ENCODE measurements at regions not wholly inside any gene's neighbourhood (a gene's known extent, or its start where the extent isn't known, plus 50 kb on each side); places are given as distances from the start of the nearest gene placed in this dataset.

DNA sequence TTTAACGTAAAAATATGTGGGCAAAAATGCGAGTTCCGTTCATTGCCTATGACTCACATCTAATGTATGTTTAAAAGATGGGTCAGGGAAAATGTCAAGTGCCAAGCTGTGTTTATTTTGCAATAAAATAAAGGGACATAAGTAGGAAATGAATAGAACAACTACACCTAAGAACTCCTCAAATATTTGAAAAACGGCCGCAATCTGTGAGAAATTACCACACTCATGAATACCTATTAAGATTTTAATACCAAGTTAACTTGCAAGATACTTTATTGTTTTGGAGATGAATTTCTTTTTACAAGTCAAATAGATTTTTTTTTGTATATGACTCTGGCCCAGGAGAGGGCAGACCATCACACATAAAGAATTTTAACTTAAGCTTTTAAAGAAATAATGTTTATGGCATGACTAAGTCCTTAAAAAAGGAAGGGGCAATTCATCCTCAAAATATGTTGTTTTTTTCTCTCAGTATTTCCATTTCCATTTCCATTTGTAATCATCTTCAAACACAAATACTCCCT, 152.7 kb downstream of the SUCNR1 start:
- Histone ChIP-seq H3K27ac (no peak overlapping the region), H3K27me3 (no peaks in the 10 kb centered on the region), H3K36me3 (ENCODE audit: low read depth, missing control alignments) (no peaks in the 10 kb centered on the region), H3K4me1 (no peaks in the 10 kb centered on the region), H3K9me3 (no peaks in the 10 kb centered on the region), H3K4me3 (no peak overlapping the region)
- no peak for DNase-seq
- 89 to 93% methylated on average over 5 of the region's 5 CpGs for WGBS, 2 donors
- intact Hi-C loops (cut with DNase I; ENCODE audit: low total_unique reads) = no loop called here
- TF ChIP-seq, protein P1, sequence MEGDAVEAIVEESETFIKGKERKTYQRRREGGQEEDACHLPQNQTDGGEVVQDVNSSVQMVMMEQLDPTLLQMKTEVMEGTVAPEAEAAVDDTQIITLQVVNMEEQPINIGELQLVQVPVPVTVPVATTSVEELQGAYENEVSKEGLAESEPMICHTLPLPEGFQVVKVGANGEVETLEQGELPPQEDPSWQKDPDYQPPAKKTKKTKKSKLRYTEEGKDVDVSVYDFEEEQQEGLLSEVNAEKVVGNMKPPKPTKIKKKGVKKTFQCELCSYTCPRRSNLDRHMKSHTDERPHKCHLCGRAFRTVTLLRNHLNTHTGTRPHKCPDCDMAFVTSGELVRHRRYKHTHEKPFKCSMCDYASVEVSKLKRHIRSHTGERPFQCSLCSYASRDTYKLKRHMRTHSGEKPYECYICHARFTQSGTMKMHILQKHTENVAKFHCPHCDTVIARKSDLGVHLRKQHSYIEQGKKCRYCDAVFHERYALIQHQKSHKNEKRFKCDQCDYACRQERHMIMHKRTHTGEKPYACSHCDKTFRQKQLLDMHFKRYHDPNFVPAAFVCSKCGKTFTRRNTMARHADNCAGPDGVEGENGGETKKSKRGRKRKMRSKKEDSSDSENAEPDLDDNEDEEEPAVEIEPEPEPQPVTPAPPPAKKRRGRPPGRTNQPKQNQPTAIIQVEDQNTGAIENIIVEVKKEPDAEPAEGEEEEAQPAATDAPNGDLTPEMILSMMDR (IDR thresholded peaks at IDR 0.05) = no peak
- no peak for TF ChIP-seq POLR2A (IDR thresholded peaks at IDR 0.05)

DNA sequence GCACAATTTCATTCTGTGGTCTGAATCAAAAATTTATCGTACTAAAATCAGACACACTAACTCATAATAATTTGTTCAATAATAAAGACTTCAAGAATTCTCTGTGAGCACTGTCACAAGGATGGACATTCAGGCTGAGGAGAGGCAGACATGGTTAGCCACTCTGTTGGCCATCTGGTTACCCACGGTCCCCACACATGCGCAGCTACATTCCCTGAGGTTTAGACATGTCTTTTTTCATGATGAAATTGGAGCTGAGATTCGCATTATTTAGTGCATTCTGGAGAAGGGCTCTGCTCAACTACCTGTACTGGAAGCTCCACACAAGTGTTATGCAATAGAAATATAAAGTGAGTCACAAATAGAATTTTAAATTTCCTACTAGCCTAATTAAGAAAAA, 156.9 kb downstream of the SUCNR1 start:
- Histone ChIP-seq H3K4me3 (no peak overlapping the region), H3K9me3 (no peaks in the 10 kb centered on the region), H3K36me3 (ENCODE audit: low read depth, missing control alignments) (no peaks in the 10 kb centered on the region), H3K4me1 (no peaks in the 10 kb centered on the region), H3K27me3 (no peaks in the 10 kb centered on the region), H3K27ac (peak overlapping the region in 1 of 2 donors; percentile 7)
- DNase-seq = no peak
- TF ChIP-seq, protein P1 (IDR thresholded peaks at IDR 0.05) = no peak
- no peak for TF ChIP-seq POLR2A (IDR thresholded peaks at IDR 0.05)
- intact Hi-C loops (cut with DNase I; ENCODE audit: low total_unique reads) = no loop called here
- 82 to 93% methylated on average over 4 of the region's 4 CpGs for WGBS, 2 donors

DNA sequence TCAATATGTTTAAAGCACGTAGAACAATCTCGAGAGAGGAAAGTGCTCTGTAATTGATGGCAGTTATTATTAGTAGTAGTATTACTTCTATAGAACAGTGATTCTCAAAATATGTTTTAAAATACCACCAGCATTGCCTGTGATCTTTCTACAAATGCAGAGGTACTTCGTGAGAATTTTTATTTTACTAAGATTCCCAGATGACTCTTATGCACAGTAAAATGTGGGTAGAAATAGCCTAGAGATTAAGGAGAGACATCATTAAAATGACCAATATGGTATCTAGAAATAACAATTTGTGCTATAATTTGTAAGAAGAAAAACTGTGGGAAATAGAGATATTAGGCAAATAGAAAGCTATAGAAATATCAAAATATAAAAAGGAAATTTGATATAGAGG, 157.9 kb downstream of the SUCNR1 start:
- 86% methylated on average over 3 of the region's 3 CpGs for WGBS, 2 donors

DNA sequence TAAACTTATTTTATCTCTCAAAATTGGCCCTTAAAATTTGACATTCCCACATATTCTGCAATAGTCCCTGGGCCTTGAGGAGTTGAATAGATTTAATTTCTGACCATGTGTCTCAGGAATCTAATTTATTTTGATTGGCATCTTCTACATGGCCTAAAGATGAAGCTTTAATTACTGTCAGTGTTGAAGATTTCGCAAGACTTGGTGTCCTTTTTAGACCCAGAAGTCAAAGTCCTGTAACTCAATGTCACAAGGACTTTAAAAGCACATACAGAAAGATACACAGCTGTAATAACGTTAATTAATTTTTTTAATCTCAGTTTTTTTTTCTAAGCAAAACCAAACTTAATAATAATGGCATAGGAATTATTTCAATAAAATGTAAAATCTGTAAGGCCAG, 163.9 kb downstream of the SUCNR1 start:
- 92 to 94% methylated on average over 2 of the region's 2 CpGs for WGBS, 2 donors
- Histone ChIP-seq H3K27ac (no peak overlapping the region), H3K27me3 (no peaks in the 10 kb centered on the region), H3K4me1 (no peaks in the 10 kb centered on the region), H3K9me3 (no peaks in the 10 kb centered on the region), H3K36me3 (ENCODE audit: low read depth, missing control alignments) (no peaks in the 10 kb centered on the region), H3K4me3 (no peak overlapping the region)
- intact Hi-C loops (cut with DNase I; ENCODE audit: low total_unique reads) = no loop called here
- TF ChIP-seq, protein P1 (IDR thresholded peaks at IDR 0.05) = no peak
- no peak for TF ChIP-seq POLR2A (IDR thresholded peaks at IDR 0.05)
- no peak for DNase-seq

More for the DNA sequence above, 157.9 kb downstream of the SUCNR1 start:
- H3K4me3 ChIP-seq = no peak overlapping the region
- no peaks in the 10 kb centered on the region for H3K36me3 ChIP-seq (ENCODE audit: low read depth, missing control alignments)
- H3K9me3 ChIP-seq = no peaks in the 10 kb centered on the region
- H3K4me1 ChIP-seq = no peaks in the 10 kb centered on the region
- no peaks in the 10 kb centered on the region for H3K27me3 ChIP-seq
- DNase-seq = no peak
- intact Hi-C loops (cut with DNase I; ENCODE audit: low total_unique reads) = no loop called here
- H3K27ac ChIP-seq = no peak overlapping the region
- TF ChIP-seq, protein P1 (IDR thresholded peaks at IDR 0.05) = no peak
- TF ChIP-seq POLR2A (IDR thresholded peaks at IDR 0.05) = no peak

DNA sequence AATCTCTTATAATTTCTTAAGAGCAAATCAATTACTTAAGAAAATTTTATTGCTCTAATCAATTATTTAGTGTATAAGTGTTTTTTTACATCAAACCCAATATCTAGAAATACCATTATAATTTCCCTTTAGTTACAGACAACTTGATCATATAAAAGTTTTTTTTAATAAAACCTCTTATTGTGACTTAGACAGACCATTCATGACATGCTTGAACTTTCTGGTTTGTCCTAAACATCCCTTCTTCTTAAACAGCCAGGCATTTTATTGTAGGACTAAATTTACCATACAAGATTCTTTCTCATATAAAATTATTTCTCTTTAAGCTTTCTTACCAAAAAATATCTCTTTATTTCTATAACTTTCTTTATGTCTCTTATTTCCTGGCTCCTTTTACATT, 164.5 kb downstream of the SUCNR1 start:
- H3K27ac ChIP-seq = no peak overlapping the region
- H3K9me3 ChIP-seq = no peaks in the 10 kb centered on the region

More for the DNA sequence above, 164.5 kb downstream of the SUCNR1 start:
- Histone ChIP-seq H3K4me1 (no peaks in the 10 kb centered on the region), H3K27me3 (no peaks in the 10 kb centered on the region), H3K4me3 (no peak overlapping the region), H3K36me3 (ENCODE audit: low read depth, missing control alignments) (no peaks in the 10 kb centered on the region)
- intact Hi-C loops (cut with DNase I; ENCODE audit: low total_unique reads) = no loop called here
- TF ChIP-seq, protein P1 (IDR thresholded peaks at IDR 0.05) = no peak
- no peak for TF ChIP-seq POLR2A (IDR thresholded peaks at IDR 0.05)
- DNase-seq = no peak
